Stimulated activated CD4-positive, alpha-beta T cell treated with anti-CD3 and anti-CD28 coated beads, TNF-alpha, amount 100 ng/mL, for 48 hours (primary cell): ENCODE measurements at regions not wholly inside any gene's neighbourhood (a gene's known extent, or its start where the extent isn't known, plus 50 kb on each side); places are given as distances from the start of the nearest gene placed in this dataset.
"Not testable (repeated sequence)": the region's sequence is repeated elsewhere in the genome, so short reads cannot be mapped to it uniquely, and the experiment has no call there.

Source experiments
- DNase-seq, 3 donors: peaks; one replicate each; pipeline ENCODE4 v3.0.0-alpha.2; 2020; ENCODE audit warnings: low read depth in 3 of 3

DNA sequence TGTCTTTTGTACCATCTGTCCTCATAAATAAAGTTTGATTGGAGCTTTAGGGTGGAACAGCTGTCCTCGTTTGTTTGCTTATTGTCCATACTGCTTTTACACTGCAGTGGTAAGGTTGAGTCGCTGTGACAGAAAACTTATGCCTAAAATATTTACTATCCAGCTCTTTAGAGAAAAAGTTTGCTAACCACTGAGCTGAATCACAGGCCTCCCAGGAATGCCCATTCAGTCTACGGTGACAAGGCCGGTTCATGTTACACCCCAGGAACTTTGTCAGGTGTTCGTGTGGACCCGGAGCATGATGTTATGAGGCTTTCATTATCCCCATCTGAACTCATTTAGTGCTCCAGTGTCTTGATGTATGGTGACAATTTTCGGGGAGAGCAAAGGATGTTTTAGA lies 401.1 kb downstream of the SAMD5 start:
- no peak for DNase-seq

DNA sequence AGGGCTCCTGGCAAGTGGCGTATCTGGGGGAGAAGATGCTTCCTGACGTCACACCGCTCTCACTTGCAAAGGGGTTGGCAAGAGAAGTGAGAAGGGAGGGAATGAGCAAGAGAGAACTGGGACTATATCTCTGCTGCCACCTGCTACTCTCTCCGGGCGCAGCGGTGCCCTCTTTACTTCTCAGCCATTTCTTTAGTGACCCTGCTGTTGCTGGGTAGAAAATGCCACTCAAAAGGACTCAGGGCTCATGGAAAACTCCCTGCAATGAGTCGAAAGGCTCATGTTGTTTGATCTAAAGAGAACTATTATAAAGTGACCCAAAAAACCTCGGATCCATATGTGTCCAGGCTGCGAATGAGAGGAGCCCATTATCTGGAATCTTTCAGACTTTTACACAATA lies 401.8 kb downstream of the SAMD5 start:
- DNase-seq, result no peak

DNA sequence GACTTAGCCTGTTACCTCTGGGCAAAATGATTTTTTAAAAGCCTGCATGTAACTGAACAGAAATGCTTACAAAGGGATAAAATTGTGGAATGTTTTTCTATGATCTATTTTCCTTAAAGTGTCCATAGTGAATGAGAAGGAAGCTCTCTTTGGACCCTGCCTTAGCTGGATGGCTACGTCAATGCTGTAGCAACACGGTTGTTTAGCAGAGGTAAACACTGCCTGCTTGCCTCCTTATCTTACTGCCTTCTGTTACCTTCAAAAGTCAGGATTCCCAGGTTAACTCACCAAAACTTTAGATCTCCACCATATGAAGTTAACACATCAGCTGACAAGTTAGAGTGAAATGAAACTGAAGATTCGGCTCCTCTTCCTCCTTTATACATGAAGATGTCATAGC lies 402.6 kb downstream of the SAMD5 start:
- DNase-seq, result no peak

DNA sequence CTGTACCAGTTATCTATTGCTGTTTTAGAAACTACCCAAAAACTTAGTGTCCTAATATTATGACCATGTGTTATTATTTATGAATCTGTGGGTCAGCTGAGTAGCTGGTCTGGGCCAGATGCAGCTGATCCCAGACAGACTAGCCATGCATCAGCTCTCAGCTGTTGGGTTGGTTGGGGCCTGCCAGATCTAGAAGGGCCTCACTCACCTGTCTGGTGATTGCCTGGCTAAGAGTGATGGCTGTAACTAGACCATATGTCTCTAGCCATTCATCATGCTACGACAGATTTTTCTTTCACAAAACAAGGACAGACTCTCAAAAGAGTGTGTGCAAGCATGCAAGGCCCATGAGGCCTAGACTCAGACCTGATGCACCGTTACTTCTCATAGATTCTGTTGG lies 403.2 kb downstream of the SAMD5 start:
- no peak for DNase-seq

DNA sequence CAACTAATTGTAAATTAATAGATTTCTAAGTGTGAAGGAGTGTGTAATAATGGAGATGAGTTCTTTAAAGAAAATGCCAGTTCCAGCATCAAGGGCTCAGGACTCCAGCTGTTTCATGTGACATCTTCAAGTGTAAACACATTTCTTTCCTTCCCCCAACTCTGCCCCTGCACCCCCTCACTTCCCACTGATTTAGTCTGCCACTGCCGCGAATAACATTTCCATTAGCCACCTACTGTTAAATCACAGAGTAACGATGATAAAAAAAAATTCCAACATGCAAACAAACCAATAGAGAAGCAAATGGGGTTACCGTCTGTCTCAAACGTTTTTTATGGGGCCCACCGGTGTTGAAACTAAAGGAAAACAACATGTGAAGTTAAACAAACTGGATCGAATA lies 414.3 kb downstream of the SAMD5 start:
- DNase-seq, result no peak

DNA sequence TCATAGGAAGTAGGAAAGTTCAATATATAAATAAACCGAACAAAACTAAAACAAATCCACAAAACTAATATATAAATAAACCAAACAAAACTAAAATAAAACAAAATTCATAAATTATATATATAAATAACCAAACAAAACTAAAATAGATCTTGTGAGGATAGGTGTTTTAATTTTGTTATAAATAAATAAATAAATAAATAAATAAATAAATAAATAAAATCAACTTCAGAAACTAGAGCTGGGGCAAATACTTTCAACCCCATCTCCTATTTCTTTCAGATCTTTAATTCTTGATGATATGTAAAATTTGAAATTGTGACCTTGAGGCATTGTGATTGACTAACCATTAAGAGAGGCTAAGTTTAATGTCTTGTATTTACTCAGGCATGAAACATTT lies 416.1 kb downstream of the SAMD5 start:
- no peak for DNase-seq

DNA sequence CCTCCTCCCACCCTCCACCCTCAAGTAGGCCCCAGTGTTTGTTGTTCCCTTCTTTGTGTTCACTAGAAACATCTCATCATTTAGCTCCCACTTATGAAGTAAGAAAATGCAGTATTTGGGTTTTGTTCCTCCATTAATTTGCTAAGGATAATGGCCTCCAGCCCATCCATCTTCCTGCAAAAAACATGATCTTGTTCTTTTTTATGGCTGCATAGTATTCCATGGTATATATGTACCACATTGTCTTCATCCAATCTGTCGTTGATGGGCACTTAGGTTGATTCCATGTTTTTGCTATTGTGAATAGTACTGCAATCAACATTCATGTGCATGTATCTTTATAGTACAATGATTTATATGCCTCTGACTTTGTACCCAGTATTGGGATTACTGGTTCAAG lies 416.8 kb upstream of the SASH1 start:
- DNase-seq, result no peak

DNA sequence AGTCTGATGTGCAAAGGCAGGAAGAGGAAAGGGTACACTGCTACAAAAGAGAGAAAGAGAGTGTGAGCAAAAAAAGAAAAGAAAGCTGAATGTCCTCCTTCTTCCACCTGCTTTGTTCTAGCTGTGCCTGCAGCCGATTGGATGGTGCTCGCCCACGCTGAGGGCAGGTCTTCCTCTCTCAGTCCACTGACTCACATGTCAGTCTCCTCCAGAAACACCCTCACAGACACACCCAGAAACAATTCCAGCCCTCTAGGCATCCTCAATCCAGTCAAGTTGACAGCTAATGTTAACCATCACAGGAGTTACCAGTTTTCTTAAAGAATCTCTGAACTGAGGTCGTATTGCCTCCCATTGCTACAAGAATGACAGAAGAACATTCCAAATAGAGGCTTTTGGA lies 411.9 kb upstream of the SASH1 start:
- no peak for DNase-seq

DNA sequence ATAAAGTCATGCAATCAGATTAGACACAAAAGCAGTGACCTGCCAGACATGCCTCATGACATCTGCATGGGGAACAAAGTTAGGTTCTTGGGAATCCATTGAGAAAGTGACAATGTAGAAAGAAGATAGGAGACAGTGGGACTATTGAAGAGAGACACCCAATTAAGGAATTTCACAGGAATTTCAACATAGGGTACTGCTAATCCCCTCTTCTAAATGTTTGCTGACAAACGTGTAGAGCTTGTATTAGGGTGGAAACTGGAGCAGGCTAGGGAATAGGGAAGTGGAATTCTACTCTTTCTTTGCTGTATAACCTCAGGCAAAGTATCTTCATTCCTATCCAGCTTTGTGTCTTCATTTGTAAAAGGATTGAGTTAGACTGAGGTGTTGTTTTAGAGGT lies 409.4 kb upstream of the SASH1 start:
- DNase-seq, result no peak

DNA sequence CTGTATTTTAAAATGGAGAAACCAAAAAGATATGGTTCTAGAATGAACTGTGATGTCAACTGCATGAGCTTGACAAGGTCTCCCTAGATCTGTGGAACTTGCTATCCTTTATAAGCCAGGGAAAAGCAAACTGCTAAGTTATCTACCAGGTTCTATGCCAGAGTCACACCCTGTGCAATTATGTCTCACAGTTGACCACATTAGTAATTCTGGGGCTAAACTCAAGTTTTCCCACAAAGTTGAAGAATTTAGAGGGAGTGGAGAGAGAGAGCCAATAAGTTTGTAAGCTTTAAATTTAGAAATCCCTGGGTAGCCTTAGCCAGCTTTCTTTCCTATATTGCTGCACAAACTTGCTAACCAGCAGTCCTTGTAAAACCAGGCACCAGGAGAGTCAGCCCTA lies 407.0 kb upstream of the SASH1 start:
- no peak for DNase-seq

DNA sequence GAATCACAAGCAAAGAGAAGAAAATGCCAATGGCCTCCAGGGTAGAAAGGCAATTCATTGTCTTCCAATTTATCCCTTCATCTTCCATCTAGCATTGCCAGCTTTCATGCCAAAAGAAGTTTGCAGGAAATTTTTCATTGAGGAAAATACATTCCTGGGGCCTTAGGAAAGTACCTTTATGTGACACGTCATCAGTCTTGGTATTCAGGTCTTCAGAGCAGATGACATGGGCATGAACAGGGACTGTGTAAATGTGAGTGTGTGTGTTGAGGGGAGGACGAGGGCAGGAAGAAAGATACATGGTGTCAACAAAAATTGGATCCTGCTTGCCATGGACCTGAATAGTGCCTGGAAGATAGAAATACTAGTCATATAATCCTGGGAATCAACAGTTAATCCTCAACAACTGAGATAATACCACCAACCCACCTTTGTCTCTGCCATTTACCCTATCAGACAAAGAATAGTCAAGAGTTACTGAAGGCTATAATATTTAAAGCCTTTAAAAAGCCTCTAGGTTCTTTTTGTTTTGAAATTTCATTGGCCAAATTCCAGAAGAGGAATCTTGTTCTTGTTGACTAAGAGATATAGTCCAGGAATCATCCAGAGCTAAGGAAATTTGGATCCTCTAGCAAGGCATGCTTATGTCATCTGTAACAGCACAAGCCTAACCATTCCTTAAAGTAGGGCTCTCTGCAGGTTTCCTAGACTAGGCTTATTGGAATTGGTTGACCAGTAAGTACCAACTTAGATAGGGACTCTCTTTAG lies 405.8 kb upstream of the SASH1 start:
- no peak for DNase-seq

DNA sequence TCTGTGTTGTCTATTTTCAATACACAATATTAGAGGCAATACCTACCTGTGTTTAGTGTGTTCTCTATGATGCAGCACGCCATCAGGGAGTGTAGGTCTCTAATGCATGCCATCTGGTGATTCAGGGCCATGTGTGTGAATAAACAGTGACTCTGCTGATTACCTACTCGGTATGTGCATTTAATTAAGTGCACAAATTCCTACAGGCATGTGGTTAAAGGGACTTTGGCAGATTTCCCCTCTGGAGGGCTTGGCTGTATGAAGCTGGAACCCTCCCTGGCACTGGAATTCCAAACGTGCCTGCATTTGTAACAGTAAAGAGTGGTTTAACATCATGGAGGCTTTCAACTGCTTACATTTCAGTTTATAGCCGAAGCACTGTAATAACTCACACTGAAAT lies 401.5 kb upstream of the SASH1 start:
- no peak for DNase-seq

DNA sequence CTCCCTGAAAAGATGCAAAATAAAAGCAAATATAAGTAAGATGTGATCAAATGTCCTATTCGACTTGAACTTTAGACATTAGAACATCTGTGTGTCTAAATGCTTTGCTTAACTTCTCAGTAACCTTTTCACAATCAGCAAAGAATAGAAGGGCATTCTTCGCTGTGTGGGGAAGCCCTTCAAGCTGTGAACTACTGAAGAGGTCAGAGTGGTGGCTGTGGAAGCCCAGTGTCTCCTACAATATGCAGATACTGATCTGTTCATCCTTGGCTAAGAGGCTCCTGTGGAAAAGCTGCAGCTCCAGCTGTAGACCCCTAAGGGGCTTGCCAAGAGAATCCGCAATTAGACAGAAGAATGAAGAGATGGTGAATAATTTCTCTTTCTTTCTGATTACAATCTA lies 400.3 kb upstream of the SASH1 start:
- no peak for DNase-seq

DNA sequence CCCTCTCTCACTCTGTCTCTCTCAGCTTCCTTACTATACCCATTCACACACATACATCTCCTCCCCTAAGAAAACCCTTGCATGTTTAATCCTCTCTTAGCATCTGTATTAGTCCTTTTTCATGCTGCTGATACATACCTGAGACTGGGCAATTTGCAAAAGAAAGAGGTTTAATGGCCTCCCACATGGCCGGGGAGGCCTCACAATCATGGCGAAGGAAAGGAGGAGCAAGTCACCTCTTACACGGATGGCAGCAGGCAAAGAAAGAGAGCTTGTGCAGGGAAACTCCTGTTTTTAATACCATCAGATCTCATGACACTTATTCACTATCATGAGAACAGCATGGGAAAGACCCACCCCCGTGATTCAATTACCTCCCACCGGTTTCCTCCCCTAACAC lies 398.5 kb upstream of the SASH1 start:
- no peak for DNase-seq

DNA sequence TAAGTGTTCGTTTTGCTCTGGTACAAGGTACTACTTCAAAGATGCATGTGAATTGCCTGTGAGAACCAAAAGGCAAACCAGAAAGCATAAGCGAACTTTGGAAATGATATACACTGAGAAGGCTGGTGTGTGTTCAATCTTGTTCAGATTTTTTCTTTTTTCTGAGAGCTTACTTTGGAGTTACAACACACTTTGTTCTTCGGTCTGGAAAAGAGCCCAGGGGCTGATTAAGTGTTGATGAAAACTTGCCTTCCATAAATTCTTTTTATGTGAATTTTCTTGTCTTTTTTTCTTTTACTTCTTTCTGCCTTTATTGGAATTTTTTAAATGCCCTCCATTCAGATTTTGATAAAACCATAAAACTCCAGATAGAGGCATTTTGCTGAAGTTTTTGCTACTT lies 395.1 kb upstream of the SASH1 start:
- no peak for DNase-seq

DNA sequence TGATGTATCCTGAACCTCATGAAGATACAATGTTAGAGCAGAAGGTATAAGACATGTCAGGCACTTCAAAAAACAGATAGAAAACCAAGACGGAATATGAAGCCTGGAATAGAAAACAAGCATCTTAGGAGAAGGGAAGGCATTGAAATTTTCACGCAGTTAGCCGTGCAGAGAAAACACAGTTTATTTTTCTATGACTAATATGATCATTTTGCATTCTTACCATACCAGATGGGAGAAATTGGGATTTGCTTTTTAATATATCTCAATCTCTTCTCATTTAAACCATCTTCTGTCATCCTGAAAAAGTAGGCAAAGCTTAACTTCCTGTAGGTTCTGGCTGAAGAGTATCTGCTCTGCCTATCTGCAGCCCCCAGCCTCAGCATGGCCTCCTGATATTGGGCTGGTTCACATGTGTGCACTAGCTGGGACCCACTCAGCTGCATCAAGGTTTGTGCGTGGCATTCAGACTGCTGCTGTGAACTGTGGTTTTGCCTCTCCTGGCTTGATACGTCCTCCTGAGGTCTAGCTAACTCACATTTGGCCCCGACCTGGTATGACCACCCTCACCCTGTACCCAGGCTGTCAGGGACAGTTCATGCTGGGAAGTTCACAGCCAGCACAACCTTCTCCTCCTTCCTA lies 392.5 kb upstream of the SASH1 start:
- DNase-seq, result no peak

DNA sequence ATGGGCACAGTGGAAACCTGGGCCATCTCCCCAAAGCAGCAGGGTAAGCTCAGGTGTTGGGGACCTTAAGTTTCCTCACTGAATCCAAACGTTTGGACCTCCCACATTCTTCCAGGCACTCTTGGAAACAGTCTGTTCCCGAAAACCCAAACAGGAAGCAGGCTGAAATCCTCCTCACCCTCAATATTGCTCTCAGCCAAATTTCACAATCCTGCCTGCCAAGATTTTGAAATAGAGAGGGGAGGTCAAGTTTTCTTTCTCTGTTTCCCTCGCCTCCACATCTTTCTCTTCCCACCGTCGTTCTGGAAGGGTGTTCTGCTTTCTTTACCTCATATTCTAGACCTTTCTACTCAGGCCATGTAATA lies 392.0 kb upstream of the SASH1 start:
- no peak for DNase-seq

DNA sequence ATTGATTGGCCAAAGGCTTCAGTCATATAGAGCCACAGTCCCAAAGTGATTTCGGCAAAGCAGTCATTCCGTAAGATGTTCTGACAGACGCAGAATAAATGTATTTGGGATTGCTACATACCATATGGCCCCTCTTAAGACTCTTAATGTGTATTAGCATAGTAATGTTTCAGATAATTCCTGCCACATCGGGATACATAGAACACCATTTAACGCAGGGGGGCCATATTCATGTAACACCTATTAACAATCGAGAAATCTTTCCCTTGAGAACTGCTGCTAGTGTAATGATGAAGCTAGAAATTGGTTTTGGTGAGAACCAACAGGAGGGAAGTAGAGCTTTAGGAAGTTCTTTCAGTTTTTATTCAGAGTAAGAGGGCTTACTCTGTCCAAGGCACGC lies 390.9 kb upstream of the SASH1 start:
- no peak for DNase-seq

DNA sequence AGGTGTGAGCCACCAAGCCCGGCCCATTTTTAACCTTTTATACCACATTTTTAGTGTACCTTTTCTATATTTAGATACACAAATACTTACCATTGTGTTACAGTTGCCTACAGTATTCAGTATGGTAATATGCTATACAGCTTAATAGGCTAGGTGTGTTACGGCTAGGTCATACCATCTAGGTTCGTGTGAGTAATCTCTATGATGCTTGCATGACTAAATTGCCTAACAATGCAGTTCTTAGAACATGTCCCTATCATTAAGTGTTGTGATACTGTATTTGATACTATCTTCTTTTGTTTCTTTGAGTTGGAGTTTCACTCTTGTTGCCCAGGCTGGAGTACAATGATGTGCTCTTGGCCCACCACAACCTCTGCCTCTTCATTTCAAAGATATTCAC lies 387.7 kb upstream of the SASH1 start:
- DNase-seq, result no peak

DNA sequence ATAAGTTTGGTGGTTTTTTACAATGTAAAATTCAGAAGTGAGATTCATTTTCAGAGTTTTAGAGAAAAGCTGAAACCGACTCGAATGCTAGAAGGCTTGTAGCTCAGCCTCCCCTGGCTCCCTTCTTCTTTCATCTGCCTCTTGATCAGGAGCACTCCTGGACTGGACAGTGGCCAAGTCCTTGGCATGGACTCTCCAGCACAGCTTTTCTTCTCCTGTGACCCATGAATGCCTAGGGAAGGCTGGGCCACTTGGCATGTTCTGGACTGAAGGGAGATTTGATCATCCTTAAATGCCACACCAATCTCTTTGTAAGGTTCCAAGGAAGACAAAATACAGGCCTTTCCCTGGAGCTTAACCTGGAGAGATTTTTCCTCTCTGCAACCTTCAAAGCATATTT lies 384.0 kb upstream of the SASH1 start:
- DNase-seq, result no peak

DNA sequence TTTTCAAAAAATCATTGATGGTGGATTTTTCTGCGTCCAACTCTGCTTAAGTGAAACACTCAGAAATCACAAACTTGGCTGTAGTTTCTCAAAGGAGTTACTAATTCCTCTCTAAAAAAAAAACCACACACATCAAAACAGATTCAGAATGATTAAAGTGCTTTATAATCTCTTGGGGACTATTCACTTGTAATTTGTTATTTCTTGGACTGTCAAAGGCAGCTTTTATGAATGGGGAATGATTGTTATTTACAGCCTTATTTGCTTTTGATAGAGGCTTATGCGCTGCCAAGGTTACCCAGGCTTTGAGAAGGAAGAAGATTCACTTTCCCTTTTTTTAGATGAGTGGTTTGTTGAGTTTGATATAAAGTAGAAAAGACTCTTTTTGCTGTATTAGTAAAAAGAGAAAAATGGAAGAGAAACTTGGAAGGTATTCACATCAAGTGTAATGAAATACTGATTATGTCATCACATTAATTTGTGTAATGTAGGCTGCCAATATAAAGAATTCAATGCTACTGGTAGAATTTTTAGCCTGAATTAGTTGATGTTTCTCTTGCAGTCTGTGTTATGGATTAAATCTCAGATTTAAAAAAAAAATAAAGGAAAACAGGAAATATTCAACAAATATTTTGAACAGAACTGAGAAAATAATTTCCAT lies 381.0 kb upstream of the SASH1 start:
- no peak for DNase-seq

DNA sequence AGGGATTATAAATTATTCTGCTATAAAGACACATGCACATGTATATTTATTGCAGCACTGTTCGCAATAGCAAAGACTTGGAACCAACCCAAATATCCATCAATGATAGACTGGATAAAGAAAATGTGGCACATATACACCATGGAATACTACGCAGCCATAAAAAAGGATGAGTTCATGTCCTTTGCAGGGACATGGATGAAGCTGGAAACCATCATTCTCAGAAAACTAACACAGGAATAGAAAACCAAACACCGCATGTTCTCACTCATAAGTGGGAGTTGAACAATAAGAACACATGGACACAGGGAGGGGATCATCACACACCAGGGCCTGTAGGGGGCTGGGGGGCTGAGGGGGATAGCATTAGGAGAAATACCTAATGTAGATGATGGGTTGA lies 377.2 kb upstream of the SASH1 start:
- not testable (repeated sequence) for DNase-seq

DNA sequence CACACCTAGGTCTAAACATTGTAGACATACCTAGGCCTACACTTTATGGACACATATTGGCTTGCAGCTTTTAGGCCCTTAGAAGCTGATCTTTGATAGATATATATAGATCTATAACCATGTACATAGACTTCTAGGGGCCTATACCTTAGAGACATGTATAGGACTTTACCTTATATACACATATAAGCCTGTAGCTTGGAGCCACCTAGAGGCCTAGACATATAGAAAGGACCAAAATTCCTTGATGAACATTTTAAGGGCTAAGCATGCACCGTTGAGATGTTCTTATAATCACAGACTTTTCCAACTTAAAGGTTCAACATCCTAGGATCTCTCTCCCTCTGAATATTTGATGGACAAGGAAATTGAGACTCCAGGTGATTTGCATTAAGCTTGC lies 371.7 kb upstream of the SASH1 start:
- DNase-seq, result no peak
